ENCODE measurements at regions not wholly inside any gene's neighbourhood (a gene's known extent, or its start where the extent isn't known, plus 50 kb on each side); places are given as distances from the start of the nearest gene placed in this dataset.

DNA sequence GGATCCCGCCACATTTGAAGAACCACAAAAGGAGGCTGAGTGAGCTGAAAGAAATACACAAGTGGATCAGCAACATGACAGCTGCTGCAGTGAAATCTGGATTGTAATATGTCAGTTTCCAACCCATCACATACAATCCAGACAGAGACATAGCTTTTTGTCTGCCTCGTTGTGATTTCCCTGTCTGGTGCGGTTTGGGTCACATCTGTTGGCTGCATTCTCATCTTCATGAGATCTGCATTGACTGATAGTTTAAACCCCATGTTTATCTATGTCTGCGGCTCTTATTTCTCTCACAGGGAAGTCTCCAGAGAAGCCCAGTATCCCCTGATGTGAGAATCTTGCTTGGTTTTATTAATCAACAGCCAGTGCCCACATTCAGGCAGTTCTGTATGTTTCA is 403.1 kb upstream of the ZNF608 start:
- DNase-seq = no peak

DNA sequence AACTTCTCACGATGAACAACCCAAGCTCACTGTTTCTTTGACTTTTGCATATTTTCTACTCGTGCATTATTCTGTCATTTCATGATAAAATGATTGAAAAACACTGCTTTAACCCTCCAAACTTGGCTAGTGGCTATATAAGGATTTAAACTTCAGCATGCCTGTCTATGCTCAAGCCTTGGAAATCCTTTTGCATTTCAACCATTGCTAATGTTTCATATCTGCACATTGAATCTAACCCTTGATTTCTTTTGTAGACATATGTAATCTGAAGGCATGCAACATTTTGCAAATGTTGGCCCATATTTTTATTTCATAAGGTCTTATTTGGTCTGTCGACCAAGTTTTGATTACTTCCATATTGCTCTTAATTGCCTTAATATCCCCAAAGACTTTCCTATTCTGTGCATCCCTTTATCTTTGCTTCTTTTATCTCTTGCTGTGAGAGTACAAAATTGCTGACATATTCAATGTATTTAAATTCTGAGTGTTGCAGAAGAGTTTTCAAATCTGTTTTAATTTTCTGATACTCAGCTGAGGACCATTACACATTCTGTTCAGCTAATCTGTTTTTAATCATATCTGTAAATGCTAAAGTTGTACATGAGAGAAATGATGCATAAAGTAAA is 403.7 kb upstream of the ZNF608 start:
- DNase-seq = no peak

DNA sequence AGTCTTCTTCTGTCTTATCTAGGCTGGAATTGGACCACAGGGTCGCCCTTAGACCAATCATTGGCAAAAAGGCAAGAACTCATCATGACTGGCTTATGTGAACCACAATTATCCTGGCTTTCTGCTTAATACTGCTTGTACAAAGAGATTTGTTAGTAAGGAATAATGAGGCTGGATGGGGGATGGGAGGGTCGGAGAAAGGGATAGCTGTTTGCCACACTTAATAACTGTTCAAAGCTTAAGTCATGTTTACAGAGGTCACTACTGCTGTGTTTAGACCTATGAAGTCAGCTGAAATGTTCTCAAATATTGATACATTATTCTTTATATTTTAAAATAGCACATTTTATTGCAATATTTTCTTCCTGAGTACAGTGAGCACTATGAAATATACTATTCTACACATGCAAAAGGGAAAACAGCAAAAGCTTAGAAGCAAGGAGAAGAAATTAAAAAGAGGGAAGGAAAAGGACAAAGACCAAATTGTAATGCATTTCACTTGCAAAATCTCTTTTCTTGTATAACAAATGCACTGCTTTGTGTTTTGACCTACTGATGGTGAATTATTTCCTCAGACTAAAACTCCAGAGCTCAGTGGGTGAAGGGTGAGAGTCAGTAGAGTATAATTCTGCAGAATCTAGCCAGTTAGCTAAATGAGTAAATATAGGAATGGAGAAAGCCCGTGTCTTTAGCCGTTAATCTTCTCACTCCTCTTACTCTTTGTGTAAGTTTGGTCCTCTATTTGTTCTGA is 404.9 kb upstream of the ZNF608 start:
- DNase-seq = no peak

DNA sequence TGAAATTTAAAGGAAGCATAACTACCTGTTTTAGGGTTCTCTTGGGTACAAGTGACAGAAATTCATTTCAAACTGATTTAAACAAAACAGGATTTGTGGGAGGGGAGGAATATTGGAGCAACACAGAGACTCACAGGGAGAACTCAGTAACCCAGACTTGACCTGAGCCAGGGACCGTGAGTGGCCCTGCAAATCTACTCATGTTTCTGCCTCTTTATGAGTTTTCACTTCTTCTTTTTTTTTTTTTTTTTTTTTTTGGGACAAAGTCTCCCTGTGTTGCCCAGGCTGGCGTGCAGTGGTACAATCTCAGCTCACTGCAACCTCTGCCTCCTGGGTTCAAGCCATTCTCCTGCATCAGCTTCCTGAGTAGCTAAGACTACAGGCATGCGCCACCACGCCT is 405.6 kb upstream of the ZNF608 start:
- DNase-seq = no peak

DNA sequence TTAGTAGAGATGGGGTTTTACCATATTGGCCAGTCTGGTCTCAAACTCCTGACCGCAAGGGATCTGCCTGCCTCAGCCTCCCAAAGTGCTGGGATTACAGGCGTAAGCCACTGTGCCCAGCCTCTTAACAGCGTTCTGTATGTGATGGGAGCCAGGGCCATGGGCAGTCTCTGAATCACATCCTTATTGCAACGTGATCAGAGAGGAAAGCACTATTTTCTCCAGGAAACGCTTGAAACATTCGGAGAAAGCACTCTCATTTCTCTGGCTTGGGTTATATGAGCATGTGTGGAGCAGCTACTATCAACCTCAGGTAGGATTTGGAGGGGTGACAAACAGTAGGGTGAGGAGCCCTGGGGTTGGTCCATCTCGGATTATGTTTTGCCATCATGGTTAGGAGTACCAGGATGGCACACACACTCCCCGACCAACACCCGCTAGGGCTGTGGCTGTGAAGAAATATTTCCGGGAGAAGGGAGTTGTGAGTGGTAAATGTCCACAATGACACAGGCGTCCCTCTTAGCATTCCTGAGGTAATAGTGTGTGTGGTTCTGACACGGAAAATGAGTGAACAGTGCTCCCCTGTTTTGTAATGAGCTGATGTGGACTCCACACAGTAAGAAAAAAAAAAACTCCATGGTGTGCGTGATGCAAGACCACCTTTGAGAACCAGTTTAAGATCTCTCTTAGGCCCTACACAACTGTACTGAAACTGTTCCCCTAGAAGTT is 406.2 kb upstream of the ZNF608 start:
- DNase-seq = no peak

DNA sequence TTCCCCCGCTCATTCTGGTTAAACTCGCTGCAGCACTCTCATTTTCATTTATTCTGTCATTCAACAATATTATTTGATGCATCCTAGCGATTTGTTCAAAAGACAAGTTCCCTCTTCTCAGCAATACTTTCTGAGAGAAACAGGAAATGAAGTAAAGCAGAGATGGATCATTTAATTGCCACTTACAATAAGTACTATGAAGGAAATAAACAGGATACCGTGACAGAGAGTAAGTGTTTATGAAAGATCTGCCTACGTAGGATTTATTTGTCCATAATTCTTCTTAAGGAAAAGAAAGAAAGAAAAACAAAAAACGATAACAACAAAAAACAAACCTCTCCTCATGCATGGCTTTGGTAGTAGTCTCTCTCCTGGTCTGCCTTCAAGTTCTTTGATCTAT is 406.8 kb upstream of the ZNF608 start:
- DNase-seq = no peak

DNA sequence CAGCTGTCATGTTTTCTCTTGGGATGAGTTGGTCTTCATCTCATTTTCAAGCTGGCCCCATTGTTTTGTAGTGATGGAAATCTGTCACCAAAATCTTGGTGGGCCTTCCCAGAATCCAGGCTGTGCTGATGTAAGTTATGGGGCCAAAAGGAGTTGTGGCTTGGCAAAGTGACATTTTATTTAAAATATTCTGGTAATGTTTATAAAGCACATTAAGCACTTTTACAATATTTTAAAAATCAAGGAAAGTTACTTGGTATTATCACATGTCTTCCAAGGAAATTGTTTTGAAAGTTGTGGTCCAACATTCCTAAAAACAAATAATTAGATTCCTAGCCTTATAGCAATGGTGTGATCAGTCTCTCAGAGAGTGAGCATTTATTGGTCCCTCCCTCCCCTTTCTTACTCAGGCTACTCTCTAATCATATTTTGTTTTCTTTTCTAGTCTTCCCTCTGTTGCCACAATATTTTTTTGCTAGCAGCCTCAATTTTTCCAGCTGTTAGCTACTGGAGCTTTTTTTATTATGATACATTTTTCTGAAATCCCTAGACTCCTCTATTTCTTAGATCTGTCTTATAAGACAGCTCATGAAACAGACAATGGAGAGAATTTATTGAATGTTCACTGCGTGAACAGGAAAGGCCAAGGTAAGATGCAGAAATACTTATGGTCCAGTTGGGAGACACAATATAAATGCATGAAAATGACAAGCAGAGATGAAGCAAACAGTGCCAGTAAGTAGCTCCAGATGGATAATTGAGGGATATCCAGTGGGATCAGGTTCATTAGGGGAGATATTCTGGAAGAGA is 408.1 kb upstream of the ZNF608 start:
- no peak for DNase-seq

DNA sequence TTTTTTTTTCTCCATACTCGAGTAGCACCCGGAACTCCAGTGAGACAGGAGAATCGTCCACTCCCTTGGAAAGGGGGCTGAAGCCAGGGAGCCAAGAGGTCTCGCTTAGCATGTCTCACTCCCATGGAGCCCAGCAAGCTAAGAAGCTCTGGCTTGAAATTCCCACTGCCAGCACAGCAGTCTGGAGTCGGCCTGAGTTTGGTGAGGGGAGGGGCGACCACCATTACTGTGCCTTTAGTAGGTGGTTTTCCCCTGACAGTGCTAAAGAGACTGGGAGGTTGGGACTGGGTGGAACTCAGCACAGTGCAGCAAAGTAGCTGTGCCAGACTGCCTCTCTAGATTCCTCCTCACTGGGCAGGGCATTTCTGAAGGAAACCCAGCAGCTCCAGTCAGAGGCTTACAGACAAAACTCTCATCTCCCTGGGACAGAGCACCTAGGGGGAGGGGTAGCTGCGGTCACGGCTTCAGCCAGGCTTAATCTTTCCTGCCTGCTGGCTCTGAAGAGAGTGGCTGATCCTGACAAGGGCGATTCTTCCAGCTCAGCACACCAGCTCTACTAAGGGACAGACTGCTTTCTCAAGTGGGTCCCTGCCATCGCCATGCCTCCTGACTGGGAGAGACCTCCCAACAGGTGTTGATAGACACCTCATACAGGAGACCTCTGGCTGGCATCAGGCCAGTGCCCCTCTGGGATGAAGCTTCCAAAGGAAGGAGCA is 414.5 kb upstream of the ZNF608 start:
- no peak for DNase-seq

DNA sequence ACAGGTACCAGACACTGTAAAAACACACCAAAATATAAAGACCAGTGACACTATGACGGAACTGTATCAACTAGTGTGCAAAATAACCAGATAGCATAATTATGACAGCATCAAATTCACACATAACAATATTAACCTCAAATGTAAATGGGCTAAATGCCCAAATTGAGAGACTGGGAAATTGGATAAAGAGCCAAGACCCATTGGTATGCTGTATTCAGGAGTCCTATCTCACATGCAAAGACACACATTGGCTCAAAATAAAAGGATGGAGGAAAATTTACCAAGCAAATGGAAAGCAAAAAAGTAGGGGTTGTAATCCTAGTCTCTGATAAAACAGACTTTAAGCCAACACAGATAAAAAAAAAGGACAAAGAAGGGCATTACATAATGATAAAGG is 416.3 kb upstream of the ZNF608 start:
- DNase-seq = no peak

DNA sequence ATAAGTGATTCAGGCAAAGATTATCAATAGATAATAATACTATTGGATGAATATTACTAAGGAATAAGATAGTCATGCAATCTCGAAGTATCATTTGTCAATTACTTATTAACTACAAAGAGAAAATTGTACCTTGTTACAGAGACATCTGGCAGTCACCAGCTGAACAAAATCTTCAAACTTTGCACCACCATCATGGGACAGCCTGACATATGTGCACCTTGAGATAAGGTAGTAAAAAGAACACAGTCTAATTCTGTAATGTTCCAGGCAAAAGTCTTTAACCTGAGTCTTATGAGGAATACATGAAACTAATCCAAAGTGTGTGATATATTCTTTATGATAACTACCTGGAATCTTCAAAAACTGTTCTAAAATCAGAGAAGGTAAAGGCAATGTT is 423.0 kb upstream of the ZNF608 start:
- no peak for DNase-seq

DNA sequence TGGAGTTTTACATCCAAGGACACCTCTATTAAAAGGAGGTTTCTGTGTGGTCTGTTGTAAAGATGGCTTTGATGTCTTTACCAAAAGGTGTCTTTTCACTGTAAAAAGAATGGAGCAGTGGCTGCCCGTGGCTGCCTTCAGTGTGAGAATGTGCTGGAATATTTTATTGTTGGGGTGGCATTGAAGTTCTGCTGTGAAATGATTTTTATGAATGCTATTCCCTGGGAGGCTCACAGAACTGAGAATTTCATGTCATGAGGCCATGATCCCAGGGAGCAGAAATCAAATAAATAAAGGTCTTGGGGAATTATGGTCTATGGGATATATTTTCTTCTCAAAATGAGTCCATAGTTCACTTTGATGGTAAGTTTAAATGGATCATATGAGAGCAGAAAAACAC is 425.2 kb upstream of the ZNF608 start:
- DNase-seq = no peak

DNA sequence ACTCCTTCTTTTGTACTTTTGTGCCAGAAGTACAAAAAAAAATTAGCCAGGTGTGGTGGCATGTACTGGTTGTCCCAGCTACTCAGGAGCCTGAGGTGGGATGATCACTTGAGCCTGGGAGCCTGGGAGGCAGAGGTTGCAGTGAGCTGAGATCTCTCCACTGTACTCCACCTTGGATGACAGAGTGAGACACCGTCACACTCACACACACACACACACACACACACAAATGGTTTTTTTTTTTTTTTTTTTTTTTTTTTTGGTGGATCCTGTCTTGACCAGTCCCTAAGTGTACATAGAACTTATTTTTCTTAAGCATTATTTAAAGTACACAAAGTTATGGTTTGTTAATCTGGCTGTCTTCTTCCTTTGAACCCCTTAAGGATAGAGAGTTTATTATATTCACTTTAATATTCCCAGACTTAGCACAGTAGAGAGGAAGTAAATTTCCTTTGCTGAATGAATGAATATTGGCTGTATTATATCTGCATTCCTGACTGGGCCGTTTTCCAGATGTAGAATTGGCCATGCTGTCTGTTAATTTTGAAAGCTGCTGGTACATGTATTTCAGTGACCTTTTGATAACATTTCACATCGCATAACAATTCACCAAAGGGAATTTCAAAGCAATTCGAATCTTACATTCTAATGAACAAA is 429.0 kb upstream of the ZNF608 start:
- DNase-seq = no peak

DNA sequence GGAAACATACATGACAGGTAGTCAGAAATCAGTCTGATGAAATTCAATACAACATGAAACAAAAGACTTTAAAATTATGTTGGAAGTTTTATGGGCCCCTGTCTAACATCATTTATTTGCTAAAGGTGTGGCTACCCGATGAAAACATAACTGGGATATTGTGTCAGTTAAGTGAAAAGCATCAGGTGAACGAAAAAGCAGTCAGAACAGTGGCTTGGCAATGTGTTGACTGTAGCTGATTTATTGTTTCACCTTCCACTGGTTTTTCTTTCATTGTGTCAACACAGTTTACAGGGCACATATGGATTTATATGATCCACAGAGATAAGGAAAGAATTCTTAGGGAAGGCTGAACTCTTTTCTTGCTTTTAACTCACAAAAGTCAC is 429.6 kb upstream of the ZNF608 start:
- DNase-seq = no peak

DNA sequence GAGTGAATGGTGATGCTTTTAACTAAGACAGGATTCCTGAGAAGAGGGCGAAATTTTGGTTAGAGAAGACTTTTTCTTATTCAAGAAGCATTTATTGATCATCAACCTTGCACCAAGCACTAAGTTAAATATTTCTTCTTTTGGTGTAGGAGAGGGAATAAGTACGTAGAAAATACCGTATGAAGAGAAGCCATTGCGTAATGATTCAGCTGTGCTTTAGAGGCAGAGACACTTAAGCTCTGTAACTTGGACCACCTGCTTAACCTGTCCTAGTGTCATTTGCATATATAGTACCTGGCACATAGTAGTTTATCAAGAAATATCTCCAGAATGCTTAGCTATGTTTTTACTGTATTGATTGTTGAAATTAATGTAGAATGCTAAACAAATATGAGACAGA is 430.9 kb upstream of the ZNF608 start:
- no peak for DNase-seq

DNA sequence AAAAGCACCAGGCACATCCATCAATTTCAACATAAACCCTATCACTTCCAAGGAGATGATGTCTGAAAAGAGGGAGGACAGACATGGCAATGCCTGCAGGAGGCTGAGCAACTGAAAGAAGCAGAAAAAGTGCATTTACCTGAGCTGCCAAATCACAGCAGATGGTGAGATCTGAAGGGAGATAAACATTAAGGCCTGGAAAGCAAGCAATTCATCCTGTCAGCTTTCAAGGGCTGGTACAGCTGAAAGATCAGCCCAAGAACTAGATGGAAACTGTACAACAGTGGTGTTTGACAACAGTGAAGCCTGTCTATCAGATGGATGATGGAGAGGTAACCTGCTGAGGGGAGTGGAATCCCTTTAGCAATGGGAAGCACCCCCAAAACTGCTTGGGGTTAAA is 433.2 kb upstream of the ZNF608 start:
- no peak for DNase-seq

DNA sequence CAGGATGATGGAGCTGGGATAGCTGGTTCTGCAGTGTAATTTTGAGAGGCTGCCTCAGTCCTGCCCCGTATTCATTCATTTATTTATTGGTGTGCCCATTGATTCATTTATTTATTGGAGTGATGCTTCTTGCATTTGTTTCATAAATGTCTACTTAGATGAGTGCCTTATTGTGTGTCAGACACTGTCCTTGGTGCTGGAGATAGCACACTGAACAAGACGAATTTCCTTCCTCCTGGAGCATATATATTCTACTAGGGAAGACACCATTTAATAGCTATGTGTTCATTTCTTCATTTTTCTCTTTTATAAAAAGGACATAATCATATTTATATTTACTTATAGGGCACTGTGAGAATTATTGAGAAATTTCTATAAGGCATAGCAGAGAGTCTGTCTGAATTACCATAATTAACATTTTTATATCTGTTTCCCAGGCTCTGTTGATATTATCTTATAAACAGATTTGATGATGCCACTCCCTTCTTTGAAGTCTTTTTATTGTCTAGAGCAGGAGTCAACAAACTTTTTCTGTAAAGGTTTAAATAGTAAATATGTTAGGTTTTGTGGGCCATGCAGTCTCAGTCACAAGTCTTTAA is 433.9 kb upstream of the ZNF608 start:
- DNase-seq = no peak

DNA sequence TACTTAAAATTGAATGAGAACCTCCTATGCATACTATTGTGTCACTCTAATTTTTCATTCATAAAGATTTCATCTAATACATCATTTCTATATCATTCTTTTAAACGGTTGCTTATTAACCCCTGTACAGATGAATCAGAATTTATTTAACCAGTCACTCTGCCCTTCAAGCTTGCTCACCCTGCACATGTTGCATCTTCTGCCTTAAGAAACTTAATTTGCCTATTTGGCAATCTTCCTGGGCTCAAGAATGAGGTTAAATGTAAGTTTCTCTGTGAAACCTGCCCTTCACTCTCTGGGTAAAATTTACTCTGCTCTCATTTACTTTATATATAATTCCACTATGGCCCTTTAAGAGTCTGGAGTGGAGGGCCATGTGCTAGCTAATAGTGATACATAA is 434.7 kb upstream of the ZNF608 start:
- DNase-seq = no peak

DNA sequence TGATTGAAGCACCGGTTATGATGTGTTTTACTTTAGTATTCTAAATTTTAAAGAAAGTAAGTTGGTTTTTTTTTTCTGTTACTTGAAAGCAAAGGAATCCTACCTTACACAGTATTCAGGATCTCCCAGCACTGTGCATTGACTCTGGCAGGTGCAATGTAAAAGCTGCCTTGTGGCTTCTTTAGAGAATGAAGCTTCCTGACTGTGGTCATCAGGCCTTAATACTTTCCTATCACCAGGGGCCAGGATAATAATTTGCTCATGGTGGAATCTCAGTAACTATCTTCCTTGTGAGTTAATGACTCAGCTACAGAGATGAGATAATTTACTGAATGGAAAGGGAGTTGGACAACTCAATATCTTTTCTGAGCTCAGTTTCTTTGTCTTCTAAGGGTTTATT is 435.5 kb upstream of the ZNF608 start:
- no peak for DNase-seq

DNA sequence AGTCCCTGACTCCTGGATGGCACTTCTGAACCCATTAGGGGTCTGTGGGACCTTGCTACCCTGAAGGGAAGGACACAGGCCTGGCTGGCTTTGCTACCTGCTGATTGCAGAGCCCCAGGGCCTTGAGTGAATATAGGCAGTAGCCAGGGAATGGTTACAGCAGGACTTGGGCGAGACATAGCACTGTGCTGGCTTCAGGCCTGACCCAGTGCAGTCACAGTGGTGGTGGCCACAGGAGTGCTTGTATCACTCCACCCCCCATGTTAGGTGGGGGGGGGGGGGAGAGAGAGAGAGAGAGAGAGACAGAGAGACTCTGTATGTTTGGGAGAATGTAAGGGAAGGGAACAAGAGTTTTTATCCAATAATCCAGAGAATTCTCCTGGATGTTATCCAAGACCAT is 439.3 kb upstream of the ZNF608 start:
- DNase-seq = no peak

DNA sequence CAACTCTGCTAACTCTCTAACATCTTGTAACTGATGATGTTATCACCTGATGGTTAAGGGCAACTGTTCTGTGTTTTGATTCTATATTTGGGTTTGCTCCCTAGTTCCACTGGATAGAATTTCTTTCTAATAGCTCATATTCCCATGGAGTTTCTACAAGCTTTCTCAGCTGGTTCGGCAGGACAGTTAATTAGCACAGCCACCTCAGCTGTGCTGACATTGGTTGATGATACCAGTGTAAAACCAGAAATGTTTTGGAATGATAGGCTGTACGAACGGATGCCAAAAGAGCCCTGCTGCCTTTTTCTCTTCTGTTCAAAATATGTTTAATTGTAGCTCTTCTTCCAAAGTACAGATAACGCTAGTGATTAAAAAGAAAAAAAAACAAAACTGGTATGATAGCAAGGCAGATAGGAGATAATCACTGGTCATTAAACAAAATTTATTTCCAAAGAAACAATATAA is 440.5 kb upstream of the ZNF608 start:
- DNase-seq = no peak

DNA sequence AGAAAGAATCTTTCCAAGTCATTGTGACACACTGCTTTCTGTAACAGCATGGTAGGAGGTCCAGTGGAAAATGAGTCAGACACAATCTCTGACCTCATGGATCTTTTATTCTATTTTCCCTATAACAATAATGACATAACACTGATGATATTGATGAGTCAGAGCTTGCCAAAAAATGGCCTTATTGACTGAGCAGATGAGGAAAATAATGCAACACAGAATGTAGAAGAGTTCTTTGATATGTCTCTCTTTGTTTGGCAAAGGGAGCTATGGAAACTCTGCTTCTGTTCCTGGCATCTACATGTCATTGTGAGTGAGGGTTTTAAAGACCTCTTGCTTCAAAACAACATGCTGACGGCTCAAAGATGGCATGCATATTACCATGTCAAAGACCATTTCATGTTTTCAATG is 443.1 kb upstream of the ZNF608 start:
- no peak for DNase-seq

All from SW 1271 (cell line).